HG02884 (cell line): ENCODE measurements at regions not wholly inside any gene's neighbourhood (a gene's known extent, or its start where the extent isn't known, plus 50 kb on each side); places are given as distances from the start of the nearest gene placed in this dataset.
A peak's percentile ranks its signal among the peaks of the same experiment; 100 is the strongest.

Experiments
- ATAC-seq: cut with Tn5 transposase; IDR thresholded peaks from one replicate; pipeline ENCODE4 v1.9.1; 2021; ENCODE audit warnings: mild to moderate bottlenecking, moderate library complexity; ENCODE audit not compliant: unreplicated experiment

DNA sequence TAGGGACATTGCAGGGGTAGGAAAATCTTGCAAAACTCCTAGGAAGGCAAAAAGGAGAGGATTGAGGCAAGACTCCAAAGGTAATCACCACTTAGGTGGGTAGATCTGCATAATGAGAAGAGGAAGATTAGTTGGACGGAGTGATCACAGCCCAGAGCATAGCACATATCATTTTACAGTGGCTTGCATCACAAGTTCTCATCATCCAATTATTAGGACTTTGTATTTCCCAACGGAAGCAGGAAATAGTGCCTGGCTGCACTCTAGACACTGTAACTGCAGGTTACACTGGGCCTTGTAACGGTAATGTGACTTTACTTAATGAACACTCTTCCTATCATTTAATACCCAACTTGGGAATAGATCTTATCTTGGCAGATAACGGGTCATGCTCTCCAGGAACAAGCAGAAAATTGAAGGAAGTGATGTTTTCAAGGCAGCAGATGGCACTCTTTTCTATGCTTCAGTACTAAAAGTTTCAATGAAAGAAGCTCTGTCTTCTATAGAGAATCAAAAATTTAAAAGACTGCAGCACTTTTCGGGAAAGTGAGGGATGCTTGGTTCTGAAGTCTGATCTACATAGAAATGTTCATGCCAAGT lies 101.9 kb upstream of the KCNMB2 start:
- ATAC-seq = no peak

DNA sequence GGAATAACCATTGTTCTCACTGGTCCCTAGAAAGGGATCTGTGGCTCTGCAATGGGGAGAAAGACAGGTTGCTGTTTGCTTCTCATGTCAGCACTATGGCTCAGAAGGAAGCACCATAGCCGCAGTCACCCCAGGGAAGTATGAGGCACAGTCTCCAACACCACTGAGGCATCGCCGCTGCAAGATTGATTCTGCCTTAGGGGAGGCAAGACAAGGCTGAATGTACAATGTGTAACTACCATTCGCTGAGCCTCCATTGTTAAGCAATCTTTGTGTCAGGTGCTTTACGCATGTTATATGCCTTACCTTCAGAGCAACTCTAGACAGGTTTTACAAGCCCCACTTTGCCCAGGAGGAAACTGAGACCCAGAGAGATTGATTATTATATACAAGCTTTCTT lies 100.7 kb upstream of the KCNMB2 start:
- no peak for ATAC-seq

DNA sequence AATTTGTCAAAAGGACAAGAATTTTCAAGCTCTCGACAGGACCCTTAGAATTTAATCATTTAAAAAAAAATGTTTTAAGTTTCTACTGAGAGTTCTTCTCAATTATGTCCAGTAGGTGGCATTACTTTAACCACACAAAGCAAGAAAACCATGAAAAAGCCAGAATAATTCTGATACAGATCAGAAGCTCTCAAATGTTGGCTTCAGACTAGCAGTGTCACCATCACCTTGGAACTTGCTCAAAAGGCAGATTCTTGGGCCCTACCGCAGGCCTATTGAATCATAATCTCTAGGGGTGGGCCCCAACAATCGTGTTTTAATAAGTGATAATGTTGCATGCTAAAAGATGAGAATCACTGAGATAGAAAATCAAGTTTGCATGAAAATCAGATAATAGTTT lies 99.5 kb upstream of the KCNMB2 start:
- no peak for ATAC-seq

DNA sequence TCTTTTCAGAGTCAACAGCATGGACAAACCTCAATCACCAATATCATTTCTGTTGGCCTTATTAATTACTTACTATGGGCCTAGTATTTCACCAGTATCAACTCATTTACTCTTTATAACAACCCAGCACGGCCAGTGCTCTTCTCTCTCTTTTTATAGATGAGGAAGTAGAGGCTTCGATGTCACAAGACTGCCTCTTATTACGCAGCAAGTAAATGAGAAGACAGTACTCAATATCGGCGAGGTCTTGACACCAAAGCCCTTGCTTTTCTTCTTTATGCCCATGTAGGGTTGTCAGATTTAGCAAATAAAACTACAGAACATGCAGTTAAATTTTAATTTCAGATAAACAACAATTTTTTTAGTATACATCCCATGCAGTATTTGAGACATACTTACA lies 99.0 kb upstream of the KCNMB2 start:
- ATAC-seq = no peak

DNA sequence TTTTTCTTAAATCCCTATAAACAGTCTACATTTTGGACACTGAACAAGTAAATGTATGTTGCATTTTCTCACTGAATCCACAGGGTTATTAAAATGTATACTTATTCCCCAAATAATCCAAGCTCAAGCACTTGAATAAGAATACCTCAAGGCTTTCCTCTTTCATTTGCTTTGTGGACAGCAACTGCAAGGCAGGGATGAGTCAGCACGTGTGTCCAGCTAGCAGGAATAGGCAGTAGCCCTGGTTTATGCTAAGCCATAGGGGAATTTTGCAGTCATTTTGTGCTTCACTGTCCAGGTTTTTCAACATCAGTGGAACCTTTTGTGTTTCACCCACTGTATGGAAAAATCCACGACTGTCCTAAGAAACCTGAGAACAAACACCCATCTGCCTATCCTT lies 96.7 kb upstream of the KCNMB2 start:
- ATAC-seq = no peak

DNA sequence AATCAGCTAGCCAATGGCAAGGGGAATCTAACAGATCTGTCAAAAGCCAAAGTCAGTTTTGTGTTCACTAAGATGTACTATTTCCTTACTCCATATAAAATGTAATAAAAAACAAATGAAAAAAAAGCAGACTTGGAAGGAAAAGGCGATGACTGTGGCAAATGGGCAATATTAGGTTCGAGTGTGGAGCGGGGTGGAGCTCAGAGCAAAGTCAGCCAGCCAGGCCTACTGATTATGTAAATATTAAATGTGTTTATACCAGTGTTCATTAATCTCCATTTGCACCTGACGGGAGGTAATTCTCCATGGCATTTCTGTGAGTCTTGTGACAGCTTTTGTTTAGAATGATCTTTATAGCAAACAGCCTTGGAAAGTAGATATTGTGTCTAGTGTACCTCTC lies 96.2 kb upstream of the KCNMB2 start:
- no peak for ATAC-seq

DNA sequence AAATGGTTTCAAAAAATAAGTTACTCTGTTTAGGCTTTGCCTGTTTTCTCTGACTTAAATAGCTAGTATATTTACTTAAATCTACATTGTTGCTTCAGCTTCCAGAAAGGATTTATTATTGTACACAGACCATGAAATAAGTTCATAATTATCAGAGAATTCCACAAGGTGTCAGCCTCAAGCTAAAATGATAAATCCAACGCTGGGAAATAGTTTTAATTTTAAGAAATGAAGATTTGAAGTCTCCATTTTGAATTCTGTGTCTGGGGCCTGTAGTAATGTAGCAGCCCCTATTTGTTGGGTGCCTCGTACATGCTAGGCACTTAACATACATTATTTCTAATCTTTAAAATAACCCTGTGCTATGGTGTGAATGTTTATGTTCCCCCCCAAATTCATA lies 92.6 kb upstream of the KCNMB2 start:
- no peak for ATAC-seq

DNA sequence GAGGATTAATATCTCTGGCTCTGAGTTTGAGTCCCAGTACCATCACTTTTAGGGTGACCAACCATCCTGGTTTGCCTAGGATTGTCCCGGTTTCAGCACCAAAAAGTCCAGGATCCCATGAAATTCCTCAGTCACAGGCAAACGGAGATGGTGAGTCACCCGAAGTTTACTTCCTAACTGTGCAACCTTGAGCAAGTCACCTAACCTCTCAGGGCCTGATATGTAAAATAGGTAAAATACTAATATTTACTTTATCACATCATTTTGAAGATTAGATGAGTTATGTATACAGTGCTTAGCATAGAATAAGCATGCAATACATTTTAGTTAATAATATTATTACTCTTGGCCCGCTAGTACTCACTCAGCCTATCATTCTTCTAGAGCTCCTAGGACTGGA lies 91.1 kb upstream of the KCNMB2 start:
- no peak for ATAC-seq

DNA sequence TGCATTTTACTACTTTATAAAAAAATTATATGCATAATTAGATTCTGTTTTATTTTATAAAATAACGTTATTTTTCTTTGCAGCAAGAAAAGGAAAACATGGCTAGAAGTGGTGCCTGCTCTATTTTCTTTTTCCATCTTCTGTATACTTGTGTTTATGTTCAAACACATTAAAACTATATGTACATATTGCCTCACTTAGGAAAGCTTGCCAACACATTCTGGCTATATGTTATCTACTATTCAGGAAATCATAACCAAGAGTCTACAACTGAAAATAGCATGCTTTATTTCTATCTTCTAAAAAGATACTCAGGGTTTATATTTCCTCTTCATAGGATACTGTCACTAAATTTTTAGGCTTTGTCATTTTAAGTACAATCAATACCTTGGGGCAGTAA lies 90.2 kb upstream of the KCNMB2 start:
- no peak for ATAC-seq

DNA sequence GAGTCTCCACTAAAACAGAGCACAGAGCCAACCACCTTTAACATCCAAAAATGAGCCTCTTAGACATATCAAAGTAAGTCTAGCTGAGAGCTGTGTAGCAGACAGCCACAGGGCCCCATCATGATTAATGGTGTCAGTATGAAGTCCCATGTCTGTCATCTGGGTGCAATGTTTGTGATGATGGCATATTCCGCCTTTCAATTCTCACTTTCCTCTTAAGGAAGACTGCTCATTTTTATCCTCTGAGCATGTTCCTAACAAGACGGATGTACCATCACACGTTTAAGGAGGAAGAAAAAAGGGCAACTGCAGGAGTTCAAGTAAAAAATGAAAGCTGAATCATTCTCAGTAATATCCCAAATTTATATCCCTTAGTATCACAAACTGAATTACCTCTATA lies 85.8 kb upstream of the KCNMB2 start:
- ATAC-seq = no peak

DNA sequence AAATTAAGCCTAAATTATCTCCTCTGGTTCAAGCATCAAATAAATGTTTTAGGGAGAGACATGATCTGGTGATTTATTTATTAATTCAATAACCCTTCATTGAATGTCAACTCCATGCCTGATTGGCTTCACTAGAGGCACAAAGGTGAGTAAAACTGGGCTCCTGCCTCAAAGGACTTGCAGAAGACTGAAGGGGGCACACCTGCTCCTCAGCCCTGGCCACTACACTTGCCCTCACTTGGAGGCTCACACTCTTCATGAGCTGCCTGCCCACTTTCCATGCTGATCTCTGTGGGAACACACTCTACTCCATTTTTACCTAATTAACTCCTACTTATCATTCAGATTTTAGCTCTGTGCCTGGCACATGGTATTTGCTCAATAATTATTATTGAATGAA lies 84.4 kb upstream of the KCNMB2 start:
- ATAC-seq = no peak

DNA sequence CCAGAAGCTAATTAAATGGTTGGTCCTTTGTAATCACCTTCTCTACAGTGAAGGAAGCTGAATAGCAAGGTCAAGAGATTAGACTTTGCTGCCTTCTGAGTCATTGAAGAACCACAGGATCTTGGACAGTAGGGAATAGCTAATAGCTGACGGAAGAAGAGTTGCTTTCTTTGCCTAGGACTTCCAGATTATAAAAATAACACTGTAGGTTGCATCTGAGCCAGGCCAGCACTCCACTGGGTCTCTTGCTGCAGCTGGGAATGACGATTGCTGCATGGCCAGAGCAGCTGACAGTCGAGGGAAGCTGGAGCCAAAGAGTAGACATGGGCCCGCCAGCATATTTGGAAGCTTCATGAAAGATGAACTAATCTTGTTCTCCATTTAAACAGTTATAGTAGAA lies 81.5 kb upstream of the KCNMB2 start:
- no peak for ATAC-seq

DNA sequence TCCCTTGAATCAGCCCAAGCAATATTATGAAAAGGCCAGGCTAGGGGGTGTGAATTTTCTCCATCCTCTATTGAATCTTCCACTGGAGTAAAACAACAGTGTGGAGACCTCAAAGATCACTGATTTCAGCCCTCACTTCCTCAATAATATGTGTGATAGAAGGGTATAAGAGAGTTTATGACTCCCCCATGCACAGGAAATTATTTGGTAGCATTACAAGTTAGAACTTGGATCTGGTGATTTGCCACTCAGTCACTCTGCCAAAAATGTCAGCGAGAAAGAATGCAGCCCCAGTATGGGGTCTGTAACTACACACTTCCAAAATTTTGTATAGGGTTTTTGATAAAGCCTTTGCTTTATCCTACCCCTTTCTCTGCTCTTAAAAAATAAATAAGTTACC lies 81.0 kb upstream of the KCNMB2 start:
- ATAC-seq = no peak

DNA sequence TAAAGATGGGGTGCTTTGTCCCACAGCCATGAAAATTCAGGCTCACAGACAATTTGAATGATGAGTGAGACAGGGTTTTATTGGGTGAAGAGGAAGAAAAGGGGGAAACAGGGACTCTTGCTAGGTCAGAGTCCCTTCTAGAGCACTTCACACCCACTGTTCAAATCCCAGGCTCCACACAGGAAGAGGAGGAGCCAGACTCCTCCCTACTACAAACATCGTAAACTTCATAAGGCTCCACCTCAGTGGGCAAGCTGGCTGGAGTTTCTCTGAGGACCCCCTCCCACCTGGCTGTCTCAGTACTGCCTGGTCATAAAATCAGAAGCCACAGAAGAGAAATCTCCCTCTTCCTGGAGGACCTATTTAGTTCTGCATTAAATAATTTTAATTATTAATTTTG lies 80.3 kb upstream of the KCNMB2 start:
- no peak for ATAC-seq

DNA sequence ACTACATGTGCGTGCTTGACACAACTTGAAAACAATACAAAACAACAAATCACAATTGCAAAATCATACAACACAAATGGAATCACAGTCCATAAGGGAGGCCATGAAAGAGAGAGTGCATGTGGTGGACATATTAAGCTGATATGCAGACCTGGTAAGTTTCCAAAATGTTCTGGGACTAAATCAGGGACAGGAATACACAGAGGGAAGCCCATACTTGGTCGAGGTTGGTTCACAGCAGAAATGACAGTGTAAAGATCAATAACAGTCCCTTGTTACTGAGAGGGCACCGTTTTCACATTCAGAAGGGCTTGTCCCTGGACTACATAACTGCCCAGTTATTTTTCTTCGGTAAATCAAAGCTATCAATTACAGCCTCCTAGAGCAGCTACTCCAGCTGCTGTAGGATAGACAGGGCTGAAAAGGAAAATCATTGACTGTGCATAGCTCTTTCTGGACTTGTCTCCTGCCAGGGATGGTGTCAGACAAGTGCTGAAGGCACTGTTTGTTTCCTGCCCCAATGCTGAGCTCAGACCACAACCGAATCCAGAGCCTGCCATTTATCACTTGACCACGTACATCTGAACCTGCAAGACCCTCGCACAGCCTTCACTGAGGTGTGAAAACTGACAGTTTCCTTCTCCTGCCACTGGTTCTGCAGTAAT lies 79.5 kb upstream of the KCNMB2 start:
- ATAC-seq = no peak

DNA sequence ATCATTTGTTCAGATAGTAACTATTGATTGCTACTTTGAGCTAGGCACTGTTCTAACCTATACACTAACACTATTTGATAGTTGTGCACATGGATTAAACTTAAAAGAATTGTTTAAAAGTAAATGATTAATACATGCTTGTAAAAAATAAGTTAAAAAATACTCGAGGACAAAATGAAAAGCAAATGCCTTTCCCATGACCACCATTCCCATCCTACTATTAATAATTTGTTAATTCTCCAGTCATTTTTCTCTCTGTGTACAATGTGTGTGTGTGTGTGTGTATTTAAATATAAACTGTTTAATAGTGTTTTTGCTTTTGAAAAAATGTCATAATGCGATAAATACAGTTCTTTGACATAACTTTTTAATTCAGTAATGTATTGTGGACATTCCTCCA lies 78.7 kb upstream of the KCNMB2 start:
- ATAC-seq = no peak

DNA sequence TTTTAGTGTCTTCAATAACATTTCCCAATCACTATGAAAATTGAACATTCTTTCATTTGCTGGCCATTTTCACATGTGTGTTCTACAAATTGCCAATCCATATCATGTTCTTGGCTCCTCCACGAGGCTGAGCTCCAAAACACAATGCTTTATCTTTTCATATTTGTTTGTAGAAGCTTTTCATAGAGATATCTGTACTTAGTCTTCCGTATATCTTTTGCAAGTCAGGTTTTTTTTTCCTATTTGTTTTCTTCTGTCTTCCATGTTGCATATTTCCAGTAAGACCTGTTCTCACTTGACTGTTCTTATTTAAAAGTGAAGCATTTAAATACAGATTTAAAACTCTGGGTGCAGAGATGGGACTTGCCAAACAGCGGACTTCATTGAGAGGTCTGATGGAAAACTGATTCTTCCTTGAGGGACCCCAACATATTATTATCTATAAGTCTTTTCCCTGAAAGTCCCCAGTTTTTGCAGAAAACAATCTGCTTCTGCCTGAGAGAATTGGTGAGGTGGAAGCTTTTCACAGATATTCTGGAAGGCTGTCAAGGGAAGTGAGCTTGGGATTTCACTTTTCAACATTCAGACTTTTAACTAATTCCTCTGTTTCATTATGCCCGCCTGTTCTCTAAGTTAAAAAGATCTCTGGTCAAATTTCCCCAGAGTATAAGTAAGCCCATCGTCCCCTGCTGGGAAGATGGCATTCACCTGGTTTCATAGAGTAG lies 77.8 kb upstream of the KCNMB2 start:
- no peak for ATAC-seq

DNA sequence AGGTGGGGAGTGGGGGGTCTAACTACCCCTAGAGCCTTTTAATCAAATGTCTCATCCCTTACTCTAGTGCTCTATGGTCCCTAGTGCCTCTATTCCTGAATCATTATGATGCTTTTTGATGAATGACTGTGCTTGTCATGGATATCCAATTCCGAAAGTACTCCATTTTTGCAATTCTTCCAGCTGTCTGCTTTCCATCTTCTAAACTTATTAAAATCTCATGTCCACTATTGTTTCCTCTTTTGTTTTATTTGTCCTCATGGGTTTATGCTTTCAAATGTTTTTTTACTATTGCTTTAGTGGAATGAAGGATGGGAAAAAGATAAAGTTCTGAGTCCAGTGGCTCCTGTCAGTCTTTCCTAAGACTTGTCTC lies 77.2 kb upstream of the KCNMB2 start:
- no peak for ATAC-seq

DNA sequence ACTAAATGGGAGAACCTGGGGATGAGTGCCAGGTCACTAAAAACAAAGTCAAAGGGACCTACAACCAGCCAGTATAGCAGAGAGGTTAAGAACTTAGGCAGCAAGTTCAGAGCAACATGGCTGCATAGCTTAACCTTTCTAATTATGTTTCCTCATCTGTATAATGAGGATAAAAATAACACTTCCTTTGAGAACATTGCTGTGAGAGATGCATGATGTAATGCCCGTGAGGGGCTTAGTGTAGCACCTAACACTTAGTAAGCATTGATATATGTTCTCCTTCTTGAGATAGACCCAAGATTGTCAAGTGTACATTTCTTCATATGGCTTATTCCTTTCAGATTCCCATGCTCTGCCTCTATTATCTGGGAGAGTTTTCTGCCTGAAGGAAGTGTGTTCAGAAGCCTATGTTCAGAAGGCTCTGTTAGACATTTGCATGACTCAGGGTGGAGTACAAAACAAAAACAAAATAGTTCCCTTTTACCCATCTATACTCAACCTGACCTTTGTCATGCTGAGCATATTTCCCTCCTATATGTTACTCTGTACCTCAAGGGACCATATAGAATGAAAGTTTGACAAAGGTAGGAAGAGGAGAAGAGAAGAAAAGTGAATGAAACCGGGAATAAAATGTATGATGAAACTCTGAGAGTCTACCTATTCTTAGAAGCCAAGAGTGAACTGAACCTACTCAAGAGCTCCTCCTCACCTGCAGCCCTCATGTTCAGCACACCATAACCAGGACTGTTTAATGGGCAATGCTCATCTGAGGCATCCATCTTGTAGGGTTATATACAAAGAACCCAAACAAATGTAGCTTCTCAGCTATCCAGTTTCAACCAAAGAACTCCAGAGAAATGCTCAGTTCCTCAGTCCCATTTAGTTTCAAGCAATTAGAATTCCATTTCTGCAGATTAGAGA lies 70.7 kb upstream of the KCNMB2 start:
- ATAC-seq = peak; percentile 51

DNA sequence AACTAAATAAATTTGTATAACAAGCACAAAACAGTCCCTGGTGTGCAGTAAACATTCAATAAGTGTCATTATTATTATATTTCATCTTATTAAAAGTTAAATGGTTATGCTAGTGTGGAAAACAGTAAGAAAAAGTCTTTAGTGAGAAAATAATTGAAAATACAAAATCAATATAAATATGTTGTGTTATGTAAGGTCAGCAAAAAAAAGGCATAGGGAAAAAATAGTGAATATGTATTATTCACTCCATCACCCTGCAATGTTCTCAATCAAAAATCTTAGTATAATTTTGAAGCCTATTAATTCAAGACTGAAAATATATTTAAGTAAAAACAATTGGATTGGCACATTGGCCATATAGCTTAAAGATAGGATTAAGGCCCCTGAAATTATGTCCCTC lies 63.3 kb upstream of the KCNMB2 start:
- ATAC-seq = no peak

DNA sequence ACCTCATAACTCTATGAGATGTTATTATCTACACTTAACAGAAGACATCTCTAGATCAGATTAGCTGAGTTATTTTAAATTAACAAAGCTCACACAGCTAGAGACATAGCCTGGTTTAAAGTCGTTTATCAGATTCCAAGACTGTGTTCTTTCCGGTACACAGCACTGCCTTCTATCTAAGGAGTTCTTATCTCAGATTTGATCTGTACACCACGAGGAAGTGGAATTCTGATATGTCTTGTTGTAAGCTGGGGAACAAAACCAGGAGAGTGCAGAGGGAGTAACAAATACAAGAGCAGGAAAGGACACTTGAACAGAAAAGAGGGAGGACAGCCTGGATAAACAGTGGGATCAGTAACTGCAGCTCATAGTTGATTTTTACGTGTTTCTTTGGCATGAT lies 61.7 kb upstream of the KCNMB2 start:
- no peak for ATAC-seq

DNA sequence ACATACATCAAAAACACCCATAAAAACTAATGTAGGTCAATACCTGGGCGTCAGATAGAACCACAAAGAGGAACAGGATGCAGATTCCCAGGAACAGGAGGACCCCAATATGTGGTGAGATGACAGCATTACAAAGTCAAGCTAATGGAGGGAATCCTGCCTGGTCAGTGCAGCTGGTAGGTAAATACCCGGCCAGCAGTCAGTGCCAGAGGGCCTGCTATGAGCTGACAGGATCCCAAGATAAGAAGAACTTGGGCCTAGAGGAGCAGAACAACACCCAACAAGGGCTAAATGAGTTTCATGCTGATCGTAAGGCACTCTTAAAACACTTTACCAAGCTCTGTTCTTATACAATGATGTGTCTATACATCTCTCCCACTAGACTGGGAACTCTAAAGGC lies 61.2 kb upstream of the KCNMB2 start:
- ATAC-seq = no peak
